IPS-18a (cell line): ENCODE measurements at regions not wholly inside any gene's neighbourhood (a gene's known extent, or its start where the extent isn't known, plus 50 kb on each side); places are given as distances from the start of the nearest gene placed in this dataset.

Experiments used
- H3K27ac ChIP-seq: one replicate; pipeline ENCODE4 v1.5.1; 2013; ENCODE audit warnings: low read length
- H3K27me3 ChIP-seq: one replicate; pipeline ENCODE4 v1.6.1; 2013; ENCODE audit warnings: mild to moderate bottlenecking, low read length; ENCODE audit not compliant: control insufficient read depth, insufficient read depth
- H3K36me3 ChIP-seq: one replicate; pipeline ENCODE4 v1.6.1; 2013; ENCODE audit warnings: low read depth, low read length; ENCODE audit not compliant: control insufficient read depth
- H3K4me1 ChIP-seq: one replicate; pipeline ENCODE4 v1.6.1; 2013; ENCODE audit warnings: low read depth, low read length; ENCODE audit not compliant: control insufficient read depth
- H3K4me3 ChIP-seq: one replicate; pipeline ENCODE4 v1.5.1; 2013; ENCODE audit warnings: low read length
- H3K9ac ChIP-seq: one replicate; pipeline ENCODE4 v1.6.1; 2013; ENCODE audit warnings: mild to moderate bottlenecking, low read length, moderate library complexity
- H3K9me3 ChIP-seq: one replicate; pipeline ENCODE4 v1.6.1; 2013; ENCODE audit warnings: low read depth, low read length; ENCODE audit not compliant: control insufficient read depth

DNA sequence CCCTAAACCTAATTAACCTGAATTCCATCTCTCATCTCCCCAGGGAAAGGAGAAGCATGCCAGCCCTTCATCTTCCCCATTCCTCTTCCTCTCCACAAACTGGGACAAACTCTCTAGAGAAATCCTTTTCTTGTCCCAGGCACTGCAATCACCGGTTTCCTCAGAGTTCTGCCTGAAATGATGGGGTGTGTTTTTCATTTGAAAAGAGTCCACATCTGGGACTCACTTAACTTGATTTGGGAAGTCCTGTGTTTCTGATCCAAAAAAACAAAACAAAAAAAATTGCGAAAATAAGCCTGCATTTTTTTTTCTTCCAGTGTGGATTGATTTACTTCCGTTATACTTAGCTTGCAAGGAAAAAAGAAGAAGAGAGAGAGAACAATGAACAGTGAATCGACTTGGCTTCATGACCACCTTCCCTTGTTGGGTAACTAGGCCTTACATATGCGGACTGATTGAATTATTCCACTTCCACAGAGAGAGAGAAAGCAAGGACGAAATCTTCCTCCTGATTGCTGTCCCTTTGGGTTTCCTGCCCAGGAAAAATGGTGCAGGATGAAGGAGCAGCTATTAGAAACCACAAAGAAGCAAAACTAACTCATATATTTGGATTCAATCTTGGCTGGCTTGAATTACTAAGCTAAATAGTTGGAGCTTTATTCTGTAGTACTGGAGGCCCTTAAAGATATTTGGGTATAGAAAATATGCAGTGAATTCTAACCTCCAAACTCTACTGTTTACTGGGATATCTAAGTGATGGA lies 506.2 kb upstream of the TBX3 start:
- H3K27ac ChIP-seq, result no peak overlapping the region
- H3K4me1 ChIP-seq, result no peaks in the 10 kb centered on the region
- H3K27me3 ChIP-seq, result no peaks in the 10 kb centered on the region
- H3K9ac ChIP-seq, result no peak overlapping the region
- no peak overlapping the region for H3K4me3 ChIP-seq
- no peaks in the 10 kb centered on the region for H3K36me3 ChIP-seq
- no peaks in the 10 kb centered on the region for H3K9me3 ChIP-seq

DNA sequence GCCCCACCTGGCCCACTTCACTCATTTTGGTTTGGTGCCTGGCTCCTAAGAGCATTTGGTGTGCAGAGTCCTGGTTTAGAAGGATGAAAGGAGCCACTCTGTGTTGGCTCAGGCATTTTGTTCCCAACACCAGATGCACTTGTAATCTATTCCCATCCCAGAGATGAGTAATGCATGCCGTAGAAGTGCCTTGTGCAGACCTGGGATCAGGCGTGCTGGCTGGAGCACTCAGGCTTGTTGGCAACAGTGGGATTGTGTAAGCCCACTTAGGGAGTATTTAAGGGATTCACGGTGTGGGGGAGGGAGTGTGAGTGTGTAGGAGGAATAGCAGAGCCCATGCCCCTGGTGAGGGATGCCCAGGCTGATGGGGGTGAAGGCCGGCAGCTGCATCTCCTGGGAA lies 501.5 kb upstream of the TBX3 start:
- Histone ChIP-seq H3K36me3 (no peaks in the 10 kb centered on the region), H3K9me3 (no peaks in the 10 kb centered on the region), H3K4me3 (no peak overlapping the region), H3K4me1 (no peaks in the 10 kb centered on the region), H3K9ac (no peak overlapping the region), H3K27me3 (no peaks in the 10 kb centered on the region), H3K27ac (no peak overlapping the region)

DNA sequence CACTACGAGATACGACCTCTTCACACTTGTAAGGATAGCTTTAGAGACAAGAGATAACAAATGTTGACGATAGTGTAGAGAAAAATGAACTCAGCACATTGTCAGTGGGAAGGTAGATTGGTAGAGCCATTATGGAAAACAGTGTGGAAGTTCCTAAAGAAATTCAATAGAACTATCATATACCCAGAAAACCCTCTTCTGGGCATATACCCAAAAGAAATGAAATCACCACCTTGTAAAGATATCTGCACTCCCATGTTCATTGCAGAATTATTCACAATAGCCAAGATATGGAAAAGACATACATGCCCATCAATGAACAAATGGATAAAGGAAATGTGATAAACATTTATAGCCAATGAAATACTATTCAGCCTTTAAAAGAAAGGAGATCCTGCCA lies 499.8 kb upstream of the TBX3 start:
- H3K4me1 ChIP-seq, result no peaks in the 10 kb centered on the region
- no peaks in the 10 kb centered on the region for H3K27me3 ChIP-seq
- no peaks in the 10 kb centered on the region for H3K9me3 ChIP-seq
- H3K4me3 ChIP-seq, result no peak overlapping the region
- H3K27ac ChIP-seq, result no peak overlapping the region
- H3K9ac ChIP-seq, result no peak overlapping the region
- H3K36me3 ChIP-seq, result no peaks in the 10 kb centered on the region

DNA sequence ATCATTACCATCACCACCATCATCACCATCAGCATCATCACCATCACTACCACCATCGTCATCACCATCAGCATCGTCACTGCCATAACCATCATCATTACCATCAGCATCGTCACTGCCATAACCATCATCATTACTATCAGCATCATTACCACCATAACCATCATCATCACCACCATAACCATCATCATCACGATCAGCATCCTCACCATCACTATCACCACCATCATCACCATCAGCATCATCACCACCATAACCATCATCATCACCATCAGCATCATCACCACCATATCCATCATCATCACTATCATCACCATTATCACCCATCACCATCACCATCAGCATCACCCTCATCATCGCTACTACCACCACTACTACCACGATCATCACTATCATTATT lies 493.9 kb upstream of the TBX3 start:
- Histone ChIP-seq H3K9ac (no peak overlapping the region), H3K4me1 (no peaks in the 10 kb centered on the region), H3K4me3 (no peak overlapping the region), H3K9me3 (no peaks in the 10 kb centered on the region), H3K27me3 (no peaks in the 10 kb centered on the region), H3K36me3 (no peaks in the 10 kb centered on the region), H3K27ac (no peak overlapping the region)

DNA sequence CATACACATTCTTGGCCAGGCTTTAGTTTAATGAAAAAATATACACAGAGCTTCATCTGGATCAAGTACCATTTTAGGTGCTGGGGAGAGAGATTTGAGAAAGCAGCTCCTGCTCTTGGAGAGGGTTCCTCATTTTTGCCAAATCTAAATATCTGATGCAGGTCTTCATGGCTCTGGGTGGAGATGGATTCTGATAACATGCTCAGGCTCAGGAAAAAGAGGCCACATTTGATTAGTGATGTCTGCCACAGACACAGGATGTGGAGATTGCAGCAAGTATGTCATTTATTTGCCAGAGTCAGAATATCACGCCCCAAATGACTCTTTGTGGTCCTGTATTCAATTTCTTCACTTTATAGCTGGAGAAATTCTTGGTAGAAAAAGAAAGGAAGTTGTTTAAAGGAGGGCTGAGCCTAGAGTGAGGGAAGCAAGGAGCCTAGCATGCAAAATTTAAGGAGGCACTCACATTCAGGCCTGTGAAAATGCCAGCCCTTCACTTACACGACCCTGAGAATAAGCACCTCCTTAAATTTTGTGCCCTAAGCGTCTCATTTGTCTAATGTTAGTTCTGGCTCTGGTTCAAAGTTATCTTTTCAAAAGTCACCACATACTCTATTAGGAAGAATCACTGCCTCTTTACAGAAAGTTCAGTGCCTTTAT lies 492.9 kb upstream of the TBX3 start:
- H3K27me3 ChIP-seq, result no peaks in the 10 kb centered on the region
- H3K9me3 ChIP-seq, result no peaks in the 10 kb centered on the region
- no peaks in the 10 kb centered on the region for H3K4me1 ChIP-seq
- no peaks in the 10 kb centered on the region for H3K36me3 ChIP-seq
- no peak overlapping the region for H3K27ac ChIP-seq
- H3K9ac ChIP-seq, result no peak overlapping the region
- H3K4me3 ChIP-seq, result no peak overlapping the region

DNA sequence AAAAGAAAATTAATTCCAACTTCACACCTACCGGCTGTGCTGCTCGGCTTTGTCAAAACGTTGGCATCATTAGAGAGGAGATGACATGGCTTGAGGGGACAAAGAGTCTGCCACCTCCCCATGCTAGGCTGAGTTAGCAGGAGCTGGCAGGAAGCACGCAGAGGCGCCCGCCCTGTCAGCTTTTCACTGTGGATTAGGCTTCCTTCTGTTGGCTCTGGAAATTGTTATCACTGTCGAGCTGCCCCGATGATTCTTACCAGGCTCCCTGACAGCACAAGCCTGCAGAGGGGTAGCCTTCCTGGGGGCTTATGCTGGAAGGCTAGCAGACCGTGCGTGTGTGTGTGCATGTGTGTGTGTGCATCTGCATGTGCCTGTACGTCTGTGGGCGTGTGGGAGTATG lies 490.9 kb upstream of the TBX3 start:
- H3K27ac ChIP-seq, result no peak overlapping the region
- H3K36me3 ChIP-seq, result no peaks in the 10 kb centered on the region
- no peaks in the 10 kb centered on the region for H3K27me3 ChIP-seq
- no peak overlapping the region for H3K4me3 ChIP-seq
- H3K9ac ChIP-seq, result no peak overlapping the region
- H3K9me3 ChIP-seq, result no peaks in the 10 kb centered on the region
- H3K4me1 ChIP-seq, result no peaks in the 10 kb centered on the region

DNA sequence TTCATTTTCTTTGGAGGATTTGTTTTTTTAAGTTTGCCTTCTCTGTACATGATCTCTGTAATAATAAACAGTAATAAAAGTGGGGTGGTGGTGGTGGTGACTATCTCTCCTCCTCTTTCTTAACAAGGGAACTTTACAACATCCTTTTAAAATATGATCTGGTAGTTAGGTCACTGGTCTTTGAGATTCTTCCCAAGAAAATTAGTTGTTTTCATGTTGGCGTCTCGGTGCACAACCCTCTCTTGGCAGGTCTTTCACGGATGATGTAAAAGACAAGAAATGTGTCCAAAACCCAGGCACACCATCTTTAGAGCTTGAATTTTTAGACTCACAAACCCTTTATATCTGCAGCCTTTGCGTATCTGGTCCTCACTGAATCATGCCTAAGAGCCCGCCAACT lies 488.5 kb upstream of the TBX3 start:
- no peak overlapping the region for H3K4me3 ChIP-seq
- H3K4me1 ChIP-seq, result no peaks in the 10 kb centered on the region
- no peak overlapping the region for H3K9ac ChIP-seq
- no peak overlapping the region for H3K27ac ChIP-seq
- no peaks in the 10 kb centered on the region for H3K9me3 ChIP-seq
- no peaks in the 10 kb centered on the region for H3K36me3 ChIP-seq
- H3K27me3 ChIP-seq, result no peaks in the 10 kb centered on the region

DNA sequence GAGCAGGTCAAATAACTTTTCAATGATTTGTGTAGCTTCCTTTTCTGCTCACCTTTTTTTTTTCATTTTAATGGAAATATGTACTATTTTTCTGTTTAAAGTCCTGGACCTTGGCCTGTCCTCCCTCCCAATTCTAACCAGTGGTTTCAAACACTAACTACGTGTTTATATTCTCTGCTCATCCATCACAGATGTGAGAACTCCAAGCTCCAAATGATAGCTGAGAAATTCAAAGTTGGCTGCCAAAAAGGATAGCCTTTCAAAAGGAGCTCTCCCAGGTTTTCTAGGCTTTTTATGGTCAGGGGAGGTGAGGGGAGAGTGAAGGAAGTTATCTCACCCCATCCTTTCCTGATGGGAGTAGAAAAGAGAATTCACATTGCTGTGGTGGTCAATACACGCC lies 486.0 kb upstream of the TBX3 start:
- Histone ChIP-seq H3K36me3 (no peaks in the 10 kb centered on the region), H3K4me3 (no peak overlapping the region), H3K4me1 (no peaks in the 10 kb centered on the region), H3K27me3 (no peaks in the 10 kb centered on the region), H3K9ac (no peak overlapping the region), H3K9me3 (no peaks in the 10 kb centered on the region), H3K27ac (no peak overlapping the region)

DNA sequence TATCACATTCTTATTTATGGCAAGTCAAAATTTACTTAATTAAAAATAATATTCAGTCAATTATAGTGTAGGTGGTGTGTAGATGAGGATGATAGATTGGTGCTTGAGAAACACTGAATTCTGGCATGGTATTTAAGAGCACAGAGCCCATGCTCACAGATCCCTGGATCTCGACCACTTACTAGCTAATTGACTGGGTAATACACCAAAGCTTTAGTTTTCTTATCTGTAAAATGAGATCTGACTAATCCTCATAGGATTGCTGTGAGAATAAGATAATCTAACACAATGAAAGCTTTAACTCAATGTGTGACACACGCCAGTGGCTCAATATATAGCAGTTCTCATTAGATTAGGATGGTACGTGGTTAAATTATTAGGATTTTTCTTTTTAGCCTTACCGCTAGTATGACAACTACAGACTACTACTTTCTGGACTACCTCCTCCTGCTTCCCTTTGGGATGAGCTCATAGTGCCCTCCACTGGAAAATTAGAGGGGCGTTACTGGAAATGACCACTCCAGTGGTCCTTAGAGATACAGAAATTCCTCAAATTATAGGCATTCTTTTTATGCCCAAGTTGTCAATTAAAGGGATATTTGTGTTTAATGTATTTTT lies 482.8 kb upstream of the TBX3 start:
- no peak overlapping the region for H3K27ac ChIP-seq
- no peak overlapping the region for H3K4me3 ChIP-seq
- H3K27me3 ChIP-seq, result no peaks in the 10 kb centered on the region
- H3K9ac ChIP-seq, result no peak overlapping the region
- H3K4me1 ChIP-seq, result no peaks in the 10 kb centered on the region
- H3K36me3 ChIP-seq, result no peaks in the 10 kb centered on the region
- no peaks in the 10 kb centered on the region for H3K9me3 ChIP-seq

DNA sequence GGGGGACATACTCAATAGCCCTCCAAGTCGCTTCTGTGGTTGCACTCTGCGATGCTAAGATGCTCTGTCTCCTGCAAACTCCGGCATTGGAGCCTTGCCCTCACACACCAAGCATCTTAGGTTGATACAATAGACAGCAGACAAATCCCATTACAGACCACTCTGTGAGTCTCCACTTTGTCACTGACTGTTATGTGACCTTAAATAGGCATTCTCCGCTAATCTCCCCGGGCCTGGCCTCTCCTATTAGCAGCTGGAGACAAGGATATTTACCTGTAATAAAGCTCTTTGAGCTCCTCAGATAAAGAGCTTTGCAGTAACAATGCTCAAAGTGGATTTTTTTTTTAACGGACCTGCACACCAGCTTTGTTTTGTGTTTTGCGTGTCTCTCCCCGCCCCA lies 479.7 kb upstream of the TBX3 start:
- Histone ChIP-seq H3K4me1 (no peaks in the 10 kb centered on the region), H3K9me3 (no peaks in the 10 kb centered on the region), H3K27ac (no peak overlapping the region), H3K4me3 (no peak overlapping the region), H3K27me3 (no peaks in the 10 kb centered on the region), H3K9ac (no peak overlapping the region), H3K36me3 (no peaks in the 10 kb centered on the region)

DNA sequence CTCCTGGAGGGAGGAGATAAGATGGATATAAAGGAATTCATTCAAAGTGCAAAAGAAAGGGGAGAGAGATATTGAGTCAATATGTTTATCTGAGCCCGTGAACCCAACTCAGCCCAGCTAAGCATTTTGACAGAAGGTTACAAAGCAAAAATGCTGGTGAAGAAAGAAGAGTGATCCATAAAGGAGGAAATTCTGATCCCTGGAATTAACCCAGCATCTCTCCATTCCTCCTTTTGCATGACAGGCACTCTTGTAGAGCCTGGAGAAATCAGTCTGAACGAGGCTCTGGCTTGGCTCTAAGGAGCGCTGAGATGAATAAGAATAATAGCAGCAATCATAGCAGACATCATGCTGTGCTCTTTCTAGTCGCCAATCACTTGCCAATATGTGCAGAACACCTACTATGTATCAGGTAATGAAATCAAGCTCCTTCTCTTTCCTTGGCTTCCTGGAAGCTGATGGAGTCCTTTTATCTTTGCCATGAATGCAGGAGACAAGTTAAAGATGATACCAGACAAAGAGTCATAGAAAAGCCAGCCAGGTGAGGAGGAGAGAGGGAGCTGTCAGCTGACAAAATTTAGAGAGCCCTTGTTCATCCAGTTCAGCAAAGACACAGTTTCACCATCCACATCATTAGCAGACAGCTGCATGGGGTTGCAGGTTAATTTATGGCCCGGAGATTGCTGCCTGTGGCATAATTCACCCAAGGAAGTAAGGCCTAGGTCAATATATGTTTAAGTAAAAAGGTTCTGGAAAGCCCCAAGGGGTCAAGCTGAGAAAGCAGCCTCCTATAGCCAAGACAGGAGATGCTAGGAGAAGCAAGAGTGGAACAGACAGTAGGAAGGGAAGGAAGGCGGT lies 476.5 kb upstream of the TBX3 start:
- Histone ChIP-seq H3K4me3 (no peak overlapping the region), H3K9ac (no peak overlapping the region), H3K27ac (no peak overlapping the region), H3K4me1 (no peaks in the 10 kb centered on the region), H3K27me3 (no peaks in the 10 kb centered on the region), H3K9me3 (no peaks in the 10 kb centered on the region), H3K36me3 (no peaks in the 10 kb centered on the region)
